H1 (cell line): ENCODE measurements at regions not wholly inside any gene's neighbourhood (a gene's known extent, or its start where the extent isn't known, plus 50 kb on each side); places are given as distances from the start of the nearest gene placed in this dataset.

ENCODE experiments used
- BCL11A ChIP-seq, 2 experiments: IDR thresholded peaks; one replicate each; pipeline ENCODE4 v1.6.1; 2011; ENCODE audit warnings: low read depth in 2 of 2, low read length in 2 of 2, mild to moderate bottlenecking in 2 of 2
- EZH2 ChIP-seq: fragments of 200-600 bp; sonication (generic); IDR thresholded peaks from 2 replicates; pipeline ENCODE4 v1.7.1; 2012; ENCODE audit warnings: low read depth, mild to moderate bottlenecking, moderate library complexity, low read length, inconsistent platforms; ENCODE audit not compliant: severe bottlenecking
- PHF8 ChIP-seq: fragments of 200-600 bp; sonication (generic); conservative IDR thresholded peaks from 2 replicates; pipeline ENCODE4 v1.7.1; 2012; ENCODE audit warnings: low read depth, mild to moderate bottlenecking, inconsistent platforms, low read length, moderate library complexity
- RBBP5 ChIP-seq: IDR thresholded peaks from 2 replicates; pipeline ENCODE4 v1.7.1; 2012; ENCODE audit warnings: low read depth, mild to moderate bottlenecking, inconsistent platforms, low read length, moderate library complexity, borderline replicate concordance
- RFX5 ChIP-seq: IDR thresholded peaks from 2 replicates; pipeline ENCODE4 v1.6.1; 2011; ENCODE audit warnings: low read depth, low read length, improper control_type of control experiment, borderline replicate concordance
- SIN3A ChIP-seq, 2 experiments: IDR thresholded peaks in 1 of 2; conservative IDR thresholded peaks in 1 of 2; 2 replicates each; pipeline ENCODE4 v1.6.1; 2011 to 2012; ENCODE audit warnings: low read length in 2 of 2, improper control_type of control experiment in 1 of 2, low read depth in 1 of 2, mild to moderate bottlenecking in 1 of 2
- TBP ChIP-seq: IDR thresholded peaks from 2 replicates; pipeline ENCODE4 v1.6.1; 2011; ENCODE audit warnings: low read depth, low read length, improper control_type of control experiment
- TF ChIP-seq, protein P1 (sequence below): IDR thresholded peaks from 2 replicates; pipeline ENCODE4 v1.6.1; 2012; ENCODE audit warnings: inconsistent platforms

DNA sequence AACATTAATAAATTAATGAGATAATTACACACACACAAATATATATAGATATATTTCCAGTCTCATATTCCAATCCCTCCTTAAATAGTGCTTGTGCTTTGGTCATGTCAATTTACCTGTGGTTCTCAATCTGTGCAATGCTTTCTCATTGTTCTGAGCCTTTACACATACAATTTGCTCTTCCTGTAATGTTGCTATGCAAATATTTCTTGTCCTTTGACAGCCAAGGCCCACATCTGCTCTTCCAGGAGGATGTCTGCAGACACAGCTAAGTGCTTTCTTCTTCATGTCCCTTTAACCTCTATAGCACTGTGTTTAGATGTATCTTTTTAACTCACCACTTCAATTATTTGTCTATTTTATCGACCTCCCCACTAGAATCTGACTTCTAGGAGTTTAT lies 67.3 kb upstream of the RAPGEF2 start (continued):
- TF ChIP-seq EZH2: no peak
- TF ChIP-seq TBP: no peak
- TF ChIP-seq RBBP5: no peak
- TF ChIP-seq RFX5: no peak
- no peak for TF ChIP-seq PHF8
- no peak for TF ChIP-seq BCL11A (IDR thresholded peaks at IDR 0.05; ENCODE audit: low read depth in 2 of 2, low read length in 2 of 2)
- no peak for TF ChIP-seq SIN3A (conservative IDR thresholded peaks at IDR 0.05 in 1 of 2, IDR thresholded peaks at IDR 0.05 in 1 of 2; ENCODE audit: low read depth in 1 of 2, low read length in 2 of 2)
- TF ChIP-seq, protein P1, sequence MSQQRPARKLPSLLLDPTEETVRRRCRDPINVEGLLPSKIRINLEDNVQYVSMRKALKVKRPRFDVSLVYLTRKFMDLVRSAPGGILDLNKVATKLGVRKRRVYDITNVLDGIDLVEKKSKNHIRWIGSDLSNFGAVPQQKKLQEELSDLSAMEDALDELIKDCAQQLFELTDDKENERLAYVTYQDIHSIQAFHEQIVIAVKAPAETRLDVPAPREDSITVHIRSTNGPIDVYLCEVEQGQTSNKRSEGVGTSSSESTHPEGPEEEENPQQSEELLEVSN: no peak
